PC-3 (cell line): ENCODE measurements at regions not wholly inside any gene's neighbourhood (a gene's known extent, or its start where the extent isn't known, plus 50 kb on each side); places are given as distances from the start of the nearest gene placed in this dataset.

Source experiments
- EZH2 ChIP-seq: fragments of 300-600 bp; sonication (generic); IDR thresholded peaks from one replicate; pipeline ENCODE4 v1.6.1; 2017; ENCODE audit warnings: antibody characterized with exemption, mild to moderate bottlenecking, low read length; ENCODE audit not compliant: unreplicated experiment
- TF ChIP-seq, protein P1 (sequence below): fragments of 300-600 bp; sonication (generic); conservative IDR thresholded peaks from 2 replicates; pipeline ENCODE4 v1.5.1; 2017; ENCODE audit warnings: antibody characterized with exemption, low read depth, mild to moderate bottlenecking, low read length

DNA sequence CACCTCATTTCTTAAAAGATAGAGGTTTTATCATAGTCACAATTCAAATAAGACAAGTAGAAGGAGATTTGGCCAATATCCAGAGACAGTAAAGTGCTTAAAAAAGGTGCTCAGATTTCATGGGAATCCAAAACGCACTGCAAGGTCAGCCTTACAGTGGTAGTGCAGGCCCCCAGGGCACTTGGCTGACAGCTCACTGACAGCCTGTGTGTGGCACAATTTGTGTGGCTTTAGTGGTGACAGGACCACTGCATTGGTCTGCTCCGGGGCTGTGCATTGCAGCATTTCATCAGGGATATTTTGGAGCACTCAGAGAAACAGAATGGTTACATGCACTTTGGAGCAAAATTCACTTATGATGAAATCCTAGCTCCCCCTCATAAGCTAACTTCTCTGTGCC is 544.3 kb downstream of the NTRK3 start:
- TF ChIP-seq, protein P1, sequence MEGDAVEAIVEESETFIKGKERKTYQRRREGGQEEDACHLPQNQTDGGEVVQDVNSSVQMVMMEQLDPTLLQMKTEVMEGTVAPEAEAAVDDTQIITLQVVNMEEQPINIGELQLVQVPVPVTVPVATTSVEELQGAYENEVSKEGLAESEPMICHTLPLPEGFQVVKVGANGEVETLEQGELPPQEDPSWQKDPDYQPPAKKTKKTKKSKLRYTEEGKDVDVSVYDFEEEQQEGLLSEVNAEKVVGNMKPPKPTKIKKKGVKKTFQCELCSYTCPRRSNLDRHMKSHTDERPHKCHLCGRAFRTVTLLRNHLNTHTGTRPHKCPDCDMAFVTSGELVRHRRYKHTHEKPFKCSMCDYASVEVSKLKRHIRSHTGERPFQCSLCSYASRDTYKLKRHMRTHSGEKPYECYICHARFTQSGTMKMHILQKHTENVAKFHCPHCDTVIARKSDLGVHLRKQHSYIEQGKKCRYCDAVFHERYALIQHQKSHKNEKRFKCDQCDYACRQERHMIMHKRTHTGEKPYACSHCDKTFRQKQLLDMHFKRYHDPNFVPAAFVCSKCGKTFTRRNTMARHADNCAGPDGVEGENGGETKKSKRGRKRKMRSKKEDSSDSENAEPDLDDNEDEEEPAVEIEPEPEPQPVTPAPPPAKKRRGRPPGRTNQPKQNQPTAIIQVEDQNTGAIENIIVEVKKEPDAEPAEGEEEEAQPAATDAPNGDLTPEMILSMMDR, result no peak
- no peak for TF ChIP-seq EZH2
